SU-DHL-6 (cell line): ENCODE measurements at regions not wholly inside any gene's neighbourhood (a gene's known extent, or its start where the extent isn't known, plus 50 kb on each side); places are given as distances from the start of the nearest gene placed in this dataset.
"Not testable (repeated sequence)": the region's sequence is repeated elsewhere in the genome, so short reads cannot be mapped to it uniquely, and the experiment has no call there.

Experiments used
- H2AFZ ChIP-seq: fragments of 200-600 bp; sonication (generic); 2 replicates; pipeline ENCODE4 v1.6.1; 2014; ENCODE audit warnings: low read depth, mild to moderate bottlenecking, moderate library complexity, mixed read lengths, antibody characterized with exemption, low read length; ENCODE audit not compliant: severe bottlenecking
- H3F3A ChIP-seq: fragments of 200-600 bp; shearing (Covaris generic); 2 replicates; pipeline ENCODE4 v1.6.0; 2016; ENCODE audit warnings: antibody characterized with exemption, mild to moderate bottlenecking; ENCODE audit not compliant: insufficient read depth
- H3K27ac ChIP-seq: fragments of 200-600 bp; sonication (generic); 2 replicates; pipeline ENCODE4 v1.5.1; 2016; ENCODE audit warnings: low read depth, mild to moderate bottlenecking, low read length, moderate library complexity, mixed read lengths
- H3K27me3 ChIP-seq: fragments of 200-600 bp; sonication (generic), shearing (Covaris generic); 2 replicates; pipeline ENCODE4 v1.6.0; 2014; ENCODE audit warnings: mild to moderate bottlenecking, low read length
- H3K36me3 ChIP-seq: fragments of 200-600 bp; sonication (generic); 2 replicates; pipeline ENCODE4 v1.6.1; 2014; ENCODE audit warnings: mild to moderate bottlenecking, low read length, mixed read lengths
- H3K4me2 ChIP-seq: fragments of 300-600, 200-600 bp; shearing (Covaris generic), sonication (generic); 2 replicates; pipeline ENCODE4 v1.6.0; 2014; ENCODE audit warnings: low read length, low read depth, mild to moderate bottlenecking; ENCODE audit not compliant: poor library complexity, severe bottlenecking
- H3K4me3 ChIP-seq: fragments of 200-600 bp; sonication (generic); 2 replicates; pipeline ENCODE4 v1.5.1; 2014; ENCODE audit warnings: antibody characterized with exemption, low read length, mild to moderate bottlenecking, mixed read lengths; ENCODE audit not compliant: insufficient read depth, poor library complexity, severe bottlenecking
- H3K79me2 ChIP-seq: fragments of 200-600 bp; sonication (generic); 2 replicates; pipeline ENCODE4 v1.6.1; 2014; ENCODE audit warnings: mild to moderate bottlenecking, low read length, moderate library complexity; ENCODE audit not compliant: insufficient read depth
- H3K9ac ChIP-seq: fragments of 200-600 bp; sonication (generic); 2 replicates; pipeline ENCODE4 v1.7.0; 2014; ENCODE audit warnings: mild to moderate bottlenecking, low read length
- H3K9me2 ChIP-seq: fragments of 200-600 bp; sonication (generic); replicated peaks from 2 replicates; pipeline ENCODE4 v1.6.1; 2014; ENCODE audit warnings: low read length; ENCODE audit not compliant: insufficient read depth
- H3K9me3 ChIP-seq: fragments of 200-600 bp; sonication (generic); 2 replicates; pipeline ENCODE4 v1.6.1; 2014; ENCODE audit warnings: low read length, mixed read lengths; ENCODE audit not compliant: insufficient read depth
- H4K20me1 ChIP-seq: fragments of 200-600 bp; sonication (generic); 2 replicates; pipeline ENCODE4 v1.6.1; 2014; ENCODE audit warnings: low read depth, mild to moderate bottlenecking, antibody characterized with exemption, low read length, moderate library complexity, mixed read lengths
- CTCF ChIP-seq: fragments of 200-600 bp; sonication (generic); IDR thresholded peaks from one replicate; pipeline ENCODE4 v1.5.1; 2017; ENCODE audit warnings: antibody characterized with exemption, mild to moderate bottlenecking, low read length, moderate library complexity; ENCODE audit not compliant: insufficient read depth, poor library complexity, severe bottlenecking
- EZH2phosphoT487 ChIP-seq: fragments of 200-600 bp; sonication (generic), shearing (Covaris generic); conservative IDR thresholded peaks from 2 replicates; pipeline ENCODE4 v1.6.1; 2018; ENCODE audit warnings: mild to moderate bottlenecking, antibody characterized with exemption, low read length, moderate library complexity, mixed read lengths

- Histone ChIP-seq H3F3A (no peaks in the 10 kb centered on the region), H2AFZ (no peak overlapping the region), H3K4me3 (no peak overlapping the region), H3K27ac (no peak overlapping the region), H4K20me1 (no peaks in the 10 kb centered on the region), H3K9me3 (no peaks in the 10 kb centered on the region), H3K9ac (no peak overlapping the region), H3K9me2 (no peaks in the 10 kb centered on the region), H3K79me2 (no peaks in the 10 kb centered on the region), H3K27me3 (no peaks in the 10 kb centered on the region), H3K36me3 (no peaks in the 10 kb centered on the region), H3K4me2 (no peak overlapping the region)
- no peak for TF ChIP-seq EZH2phosphoT487
- TF ChIP-seq CTCF = no peak
Observed at GRCh38 chr11:106173291-106173690, 95.8 kb downstream of the AASDHPPT start.

GRCh38 chr11:106174003-106174402, 96.5 kb downstream of the AASDHPPT start:
- not testable (repeated sequence) for H3K79me2 ChIP-seq, H2AFZ ChIP-seq, H3K9me2 ChIP-seq, H4K20me1 ChIP-seq, H3K9ac ChIP-seq, H3K9me3 ChIP-seq, H3K27ac ChIP-seq, H3K36me3 ChIP-seq, H3F3A ChIP-seq, H3K4me2 ChIP-seq, H3K4me3 ChIP-seq, H3K27me3 ChIP-seq

- no peak overlapping the region for H3K27ac ChIP-seq
Observed at GRCh38 chr11:106176817-106177216, 99.4 kb downstream of the AASDHPPT start.

GRCh38 chr11:106177311-106177710, 99.8 kb downstream of the AASDHPPT start:
- TF ChIP-seq CTCF = no peak
- no peak for TF ChIP-seq EZH2phosphoT487
- Histone ChIP-seq H3K4me2 (no peak overlapping the region), H3F3A (no peaks in the 10 kb centered on the region), H3K9me3 (no peaks in the 10 kb centered on the region), H4K20me1 (no peaks in the 10 kb centered on the region), H3K9ac (no peak overlapping the region), H3K27ac (no peak overlapping the region), H3K4me3 (no peak overlapping the region), H3K27me3 (no peaks in the 10 kb centered on the region), H3K36me3 (no peaks in the 10 kb centered on the region), H3K9me2 (no peaks in the 10 kb centered on the region), H2AFZ (no peak overlapping the region), H3K79me2 (no peaks in the 10 kb centered on the region)

More at GRCh38 chr11:106176817-106177216, 99.4 kb downstream of the AASDHPPT start:
- TF ChIP-seq EZH2phosphoT487 (no peak), CTCF (no peak)
- Histone ChIP-seq H3K9ac (no peak overlapping the region), H3K79me2 (no peaks in the 10 kb centered on the region), H3K9me3 (no peaks in the 10 kb centered on the region), H3K4me3 (no peak overlapping the region), H3K36me3 (no peaks in the 10 kb centered on the region), H3K4me2 (no peak overlapping the region), H3K9me2 (no peaks in the 10 kb centered on the region), H3K27me3 (no peaks in the 10 kb centered on the region), H2AFZ (no peak overlapping the region), H4K20me1 (no peaks in the 10 kb centered on the region), H3F3A (no peaks in the 10 kb centered on the region)
